Fibroblast of lung (primary cell): ENCODE measurements at regions not wholly inside any gene's neighbourhood (a gene's known extent, or its start where the extent isn't known, plus 50 kb on each side); places are given as distances from the start of the nearest gene placed in this dataset.

Experiments used
- DNase-seq, 2 donors: peaks; one replicate each; pipeline versions ENCODE4 v3.0.0 to v3.0.0-alpha.2; 2010; ENCODE audit warnings: low read depth in 2 of 2
- H2AFZ ChIP-seq: 2 replicates; pipeline ENCODE4 v1.5.1; 2012; ENCODE audit warnings: low read length, control low read depth, inconsistent platforms
- H3K27ac ChIP-seq: 2 replicates; pipeline ENCODE4 v1.5.1; 2011; ENCODE audit warnings: low read length, control low read depth; ENCODE audit not compliant: insufficient read depth
- H3K27me3 ChIP-seq: 2 replicates; pipeline ENCODE4 v1.5.1; 2011; ENCODE audit warnings: mild to moderate bottlenecking, low read length; ENCODE audit not compliant: control insufficient read depth, insufficient read depth
- H3K36me3 ChIP-seq: 2 replicates; pipeline ENCODE4 v1.5.1; 2011; ENCODE audit warnings: low read length; ENCODE audit not compliant: control insufficient read depth, insufficient read depth
- H3K4me1 ChIP-seq: 2 replicates; pipeline ENCODE4 v1.5.1; 2011; ENCODE audit warnings: low read length; ENCODE audit not compliant: control insufficient read depth, insufficient read depth; ENCODE audit errors: extremely low read depth
- H3K4me2 ChIP-seq: 2 replicates; pipeline ENCODE4 v1.5.1; 2011; ENCODE audit warnings: low read length, control low read depth; ENCODE audit not compliant: insufficient read depth; ENCODE audit errors: extremely low read depth
- H3K4me3 ChIP-seq, 4 experiments: fragments of 200-600 bp in 1 of 4; sonication (generic) in 1 of 4; replicated peaks in 1 of 4; 2 replicates each; pipeline ENCODE4 v1.5.1; 2011 to 2016; ENCODE audit warnings: low read length in 4 of 4, low read depth in 3 of 4, mild to moderate bottlenecking in 3 of 4, control low read depth in 2 of 4, inconsistent platforms in 1 of 4, mixed read lengths in 1 of 4; ENCODE audit not compliant: insufficient read depth in 1 of 4; ENCODE audit errors: control extremely low read depth in 1 of 4
- H3K79me2 ChIP-seq: 2 replicates; pipeline ENCODE4 v1.5.1; 2012; ENCODE audit warnings: mild to moderate bottlenecking, low read length, inconsistent platforms; ENCODE audit not compliant: control insufficient read depth, insufficient read depth
- H3K9ac ChIP-seq: 2 replicates; pipeline ENCODE4 v1.5.1; 2011; ENCODE audit warnings: mild to moderate bottlenecking, low read length, control low read depth; ENCODE audit not compliant: insufficient read depth
- H3K9me3 ChIP-seq: 2 replicates; pipeline ENCODE4 v1.5.1; 2012; ENCODE audit warnings: low read depth, low read length; ENCODE audit not compliant: control insufficient read depth, insufficient read depth
- H4K20me1 ChIP-seq: 2 replicates; pipeline ENCODE4 v1.5.1; 2011; ENCODE audit warnings: low read length; ENCODE audit not compliant: control insufficient read depth, insufficient read depth; ENCODE audit errors: extremely low read depth
- CTCF ChIP-seq, 2 donors: IDR thresholded peaks in 1 of 2; conservative IDR thresholded peaks in 1 of 2; 1 replicate in 1 of 2; 2 replicates in 1 of 2; pipeline ENCODE4 v1.5.1; 2011 to 2012; ENCODE audit warnings: low read length in 2 of 2, control low read depth in 1 of 2, inconsistent platforms in 1 of 2, low read depth in 1 of 2, mild to moderate bottlenecking in 1 of 2
- EZH2 ChIP-seq: IDR thresholded peaks from 2 replicates; pipeline ENCODE4 v1.5.1; 2012; ENCODE audit warnings: low read length, control low read depth, mild to moderate bottlenecking; ENCODE audit errors: missing control alignments

- no peak overlapping the region for H3K4me3 ChIP-seq
- TF ChIP-seq EZH2 (no peak), CTCF (conservative IDR thresholded peaks at IDR 0.05 in 1 of 2, IDR thresholded peaks at IDR 0.05 in 1 of 2; ENCODE audit: low read depth in 1 of 2, low read length in 2 of 2) (no peak)
- H4K20me1 ChIP-seq = no peaks in the 10 kb centered on the region
- no peaks in the 10 kb centered on the region for H3K27me3 ChIP-seq
- DNase-seq = no peak
- no peak overlapping the region for H3K9ac ChIP-seq
- no peak overlapping the region for H3K4me2 ChIP-seq
- H2AFZ ChIP-seq = no peak overlapping the region
- H3K4me1 ChIP-seq = no peaks in the 10 kb centered on the region
- H3K36me3 ChIP-seq = no peaks in the 10 kb centered on the region
- H3K9me3 ChIP-seq = no peaks in the 10 kb centered on the region
- H3K27ac ChIP-seq = no peak overlapping the region
- H3K79me2 ChIP-seq = no peaks in the 10 kb centered on the region
Measured at GRCh38 chr2:35871672-35872071, 483.9 kb upstream of the CRIM1 start.

GRCh38 chr2:35870713-35871112, 484.9 kb upstream of the CRIM1 start:
- Histone ChIP-seq H4K20me1 (no peaks in the 10 kb centered on the region), H3K27ac (no peak overlapping the region), H3K79me2 (no peaks in the 10 kb centered on the region), H3K9ac (no peak overlapping the region), H3K4me2 (no peak overlapping the region), H3K4me3 (no peak overlapping the region), H2AFZ (no peak overlapping the region), H3K9me3 (no peaks in the 10 kb centered on the region), H3K4me1 (no peaks in the 10 kb centered on the region), H3K27me3 (no peaks in the 10 kb centered on the region), H3K36me3 (no peaks in the 10 kb centered on the region)
- TF ChIP-seq EZH2 (no peak), CTCF (conservative IDR thresholded peaks at IDR 0.05 in 1 of 2, IDR thresholded peaks at IDR 0.05 in 1 of 2; ENCODE audit: low read depth in 1 of 2, low read length in 2 of 2) (no peak)
- no peak for DNase-seq

- no peaks in the 10 kb centered on the region for H4K20me1 ChIP-seq
- DNase-seq = no peak
- no peak overlapping the region for H3K4me2 ChIP-seq
- no peak overlapping the region for H3K4me3 ChIP-seq
- H2AFZ ChIP-seq = no peak overlapping the region
- H3K4me1 ChIP-seq = no peaks in the 10 kb centered on the region
- no peaks in the 10 kb centered on the region for H3K36me3 ChIP-seq
- TF ChIP-seq EZH2 (no peak), CTCF (conservative IDR thresholded peaks at IDR 0.05 in 1 of 2, IDR thresholded peaks at IDR 0.05 in 1 of 2; ENCODE audit: low read depth in 1 of 2, low read length in 2 of 2) (no peak)
- no peaks in the 10 kb centered on the region for H3K9me3 ChIP-seq
- no peak overlapping the region for H3K27ac ChIP-seq
- no peaks in the 10 kb centered on the region for H3K27me3 ChIP-seq
- no peaks in the 10 kb centered on the region for H3K79me2 ChIP-seq
- H3K9ac ChIP-seq = no peak overlapping the region
Measured at GRCh38 chr2:35864141-35864540, 491.4 kb upstream of the CRIM1 start.
